HG03565 (cell line): ENCODE measurements at regions not wholly inside any gene's neighbourhood (a gene's known extent, or its start where the extent isn't known, plus 50 kb on each side); places are given as distances from the start of the nearest gene placed in this dataset.

Source experiments
- ATAC-seq: cut with Tn5 transposase; IDR thresholded peaks from one replicate; pipeline ENCODE4 v1.9.1; 2021; ENCODE audit warnings: mild to moderate bottlenecking, moderate library complexity; ENCODE audit not compliant: unreplicated experiment

DNA sequence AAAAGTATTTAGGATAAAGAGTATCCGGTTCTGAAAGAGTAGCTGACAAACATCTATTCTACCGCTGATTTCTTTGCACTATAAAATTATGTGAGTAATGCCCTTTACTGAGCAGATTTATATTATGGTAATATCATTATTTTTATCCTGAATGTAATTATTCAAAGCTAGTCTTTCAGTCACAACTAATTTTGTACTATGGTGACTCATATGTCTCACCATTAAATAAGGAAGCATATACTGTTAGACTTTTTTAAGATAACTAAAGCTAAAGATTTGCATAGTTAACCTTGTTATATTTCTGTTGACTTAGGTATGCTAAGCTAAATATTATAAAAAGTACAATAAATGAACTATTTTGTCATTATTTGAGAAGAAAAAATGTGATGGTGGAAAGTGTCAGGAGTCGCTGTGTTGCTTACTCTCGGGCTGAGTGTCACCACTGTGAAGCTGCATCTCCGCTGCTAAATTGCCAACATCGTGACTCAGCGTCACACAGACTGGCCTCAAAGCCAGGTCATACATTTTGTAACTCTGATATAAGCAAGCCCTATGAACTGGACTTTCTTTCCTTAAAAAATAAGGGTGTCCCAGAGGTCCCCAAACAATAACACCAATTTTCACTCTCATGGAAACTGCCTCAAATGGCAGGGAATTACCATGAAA is 69.1 kb upstream of the SSTR1 start:
- no peak for ATAC-seq

GRCh38 chr14:38139926-38140325 is 67.8 kb upstream of the SSTR1 start:
- ATAC-seq: no peak

- no peak for ATAC-seq
These were observed 64.5 kb upstream of the SSTR1 start for GRCh38 chr14:38143170-38143569.

GRCh38 chr14:38143659-38144505 is 63.8 kb upstream of the SSTR1 start:
- no peak for ATAC-seq

DNA sequence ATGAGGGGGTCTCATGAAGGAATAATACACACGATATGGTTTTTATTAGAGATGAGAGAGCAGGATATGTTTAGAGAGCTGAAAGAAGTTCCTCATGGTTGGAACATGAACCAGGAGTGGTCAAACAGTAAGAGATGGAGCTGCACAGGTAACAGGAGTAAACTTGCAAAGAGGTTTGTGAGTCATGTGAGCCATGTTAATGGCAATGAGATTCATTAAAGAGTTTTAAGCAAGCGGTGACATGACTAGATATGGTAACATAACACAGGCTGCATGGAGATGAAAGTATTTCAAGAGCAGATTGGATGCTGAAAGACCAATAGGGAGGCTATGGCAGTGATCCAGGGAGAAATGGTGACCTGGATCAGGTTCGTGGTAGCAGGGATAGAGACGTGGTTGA is 62.6 kb upstream of the SSTR1 start:
- no peak for ATAC-seq

DNA sequence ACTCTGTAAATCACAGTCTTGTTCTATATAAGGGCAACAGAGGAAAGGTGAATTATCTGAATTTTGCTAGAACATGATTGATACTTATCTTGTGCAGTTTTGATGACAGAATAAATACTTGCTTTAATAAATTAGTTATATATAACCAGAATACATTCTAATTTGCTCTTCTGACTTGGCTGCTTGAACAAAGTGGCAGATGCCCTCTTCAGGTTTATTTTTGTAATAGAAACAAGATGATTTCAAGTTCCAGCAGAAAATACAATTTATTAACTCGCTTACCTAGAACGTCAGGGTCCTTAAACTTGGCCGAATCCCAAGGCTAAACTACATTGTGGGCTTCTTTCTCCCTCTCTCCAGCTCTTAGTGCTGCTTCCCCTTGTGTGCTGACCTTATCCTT is 57.6 kb upstream of the SSTR1 start:
- no peak for ATAC-seq
